ENCODE measurements at regions not wholly inside any gene's neighbourhood (a gene's known extent, or its start where the extent isn't known, plus 50 kb on each side); places are given as distances from the start of the nearest gene placed in this dataset.

GRCh38 chr13:72313546-72313945 is 413.9 kb downstream of the MZT1 start:
- no peak for TF ChIP-seq CTCF (IDR thresholded peaks at IDR 0.05)
- no peak for TF ChIP-seq POLR2A (IDR thresholded peaks at IDR 0.05)

All from esophagus squamous epithelium (tissue), 4 donors.